ENCODE measurements at regions not wholly inside any gene's neighbourhood (a gene's known extent, or its start where the extent isn't known, plus 50 kb on each side); places are given as distances from the start of the nearest gene placed in this dataset.
"Not testable (repeated sequence)": the region's sequence is repeated elsewhere in the genome, so short reads cannot be mapped to it uniquely, and the experiment has no call there.

DNA sequence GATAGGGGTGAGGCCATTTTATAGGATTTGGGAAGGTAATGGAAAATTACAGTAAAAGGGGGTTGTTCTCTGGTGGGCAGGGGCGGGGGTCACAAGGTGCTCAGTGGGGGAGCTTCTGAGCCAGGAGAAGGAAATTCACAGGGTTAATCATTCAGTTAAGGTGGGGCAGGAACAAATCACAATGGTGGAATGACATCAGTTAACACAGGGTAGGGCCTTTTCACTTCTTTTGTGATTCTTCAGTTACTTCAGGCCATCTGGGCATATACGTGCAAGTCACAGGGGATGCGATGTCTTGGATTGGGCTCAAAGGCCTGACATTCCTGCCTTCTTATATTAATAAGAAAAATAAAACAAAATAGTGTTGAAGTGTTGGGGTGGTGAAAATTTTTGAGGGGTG is 181.1 kb upstream of the TRPC7 start:
- not testable (repeated sequence) for TF ChIP-seq CTCF (conservative IDR thresholded peaks at IDR 0.05; ENCODE audit: low read length); EZH2phosphoT487 (IDR thresholded peaks at IDR 0.05; ENCODE audit: borderline replicate concordance)

Data from Loucy (cell line).